ENCODE measurements at regions not wholly inside any gene's neighbourhood (a gene's known extent, or its start where the extent isn't known, plus 50 kb on each side); places are given as distances from the start of the nearest gene placed in this dataset.

- TF ChIP-seq CTCF (IDR thresholded peaks at IDR 0.05) (no peak), POLR2A (IDR thresholded peaks at IDR 0.05) (no peak)
Observed at GRCh38 chr6:44022671-44023352, 104.4 kb downstream of the MRPL14 start.

Data from esophagus squamous epithelium (tissue), 4 donors.